NCI-H1105 treated with DMSO at 0.1 percent for 48 hours (cell line): ENCODE measurements at regions not wholly inside any gene's neighbourhood (a gene's known extent, or its start where the extent isn't known, plus 50 kb on each side); places are given as distances from the start of the nearest gene placed in this dataset.
"Not testable (repeated sequence)": the region's sequence is repeated elsewhere in the genome, so short reads cannot be mapped to it uniquely, and the experiment has no call there.

Experiments
- DNase-seq: peaks from one replicate; lab custom pipeline; 2025; lab: John Stamatoyannopoulos, UW

DNA sequence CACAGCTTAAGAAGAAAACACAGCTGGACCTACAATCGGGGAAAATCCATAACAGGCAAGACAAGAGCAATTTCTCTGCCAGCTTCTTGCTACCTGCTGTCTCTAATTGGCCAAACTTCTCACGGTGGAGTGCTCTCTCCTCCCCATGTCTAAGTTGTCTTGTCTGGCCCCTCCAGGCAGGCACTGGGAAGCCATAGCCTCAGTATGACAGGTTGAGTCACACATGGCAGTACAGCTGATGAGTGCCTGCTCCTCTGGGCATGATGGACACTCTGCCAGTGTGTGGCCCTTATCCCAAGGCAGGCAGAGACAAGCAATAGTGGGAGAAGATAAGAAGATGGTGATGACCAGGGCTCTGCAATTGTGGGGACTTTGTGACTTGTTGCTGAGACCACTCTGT is 551.8 kb downstream of the DIPK2A start:
- no peak for DNase-seq

DNA sequence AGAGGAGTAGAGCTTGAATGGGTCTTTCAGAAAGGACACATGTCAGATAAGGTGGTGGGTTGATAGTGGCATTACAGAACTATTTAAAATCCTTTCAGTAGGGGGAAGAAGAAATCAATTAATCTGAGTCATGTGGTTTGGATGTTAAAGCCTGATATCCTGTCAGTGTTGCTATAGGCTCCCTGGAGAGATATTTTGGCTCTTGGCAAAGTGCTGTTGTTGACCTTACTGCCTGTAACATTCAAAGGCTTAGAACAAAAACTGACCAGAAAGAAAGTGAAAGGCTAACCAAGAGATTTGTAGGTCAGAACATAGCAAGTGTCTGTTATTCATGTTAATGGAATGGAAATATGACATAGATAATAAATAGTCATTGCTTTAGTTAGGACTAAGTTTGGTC is 552.9 kb downstream of the DIPK2A start:
- DNase-seq, result no peak

DNA sequence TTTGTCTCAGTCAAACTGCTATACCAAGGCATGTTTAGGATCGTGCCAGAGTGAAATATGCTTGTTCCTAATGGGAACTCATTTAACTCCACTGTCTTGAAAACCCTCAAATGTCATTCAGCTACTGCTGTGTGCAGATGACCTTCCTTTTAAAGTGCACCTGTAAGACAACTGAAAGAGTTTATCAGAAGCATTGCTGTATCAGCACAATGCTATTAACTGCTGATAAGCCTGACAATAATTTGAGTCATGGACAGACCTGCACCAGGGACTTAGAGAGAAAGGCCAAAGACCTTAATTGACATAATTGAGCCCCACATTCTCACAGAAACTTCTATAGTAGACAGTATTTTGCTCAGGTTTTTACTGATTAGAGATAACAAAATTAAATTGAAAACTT is 557.9 kb downstream of the DIPK2A start:
- no peak for DNase-seq

DNA sequence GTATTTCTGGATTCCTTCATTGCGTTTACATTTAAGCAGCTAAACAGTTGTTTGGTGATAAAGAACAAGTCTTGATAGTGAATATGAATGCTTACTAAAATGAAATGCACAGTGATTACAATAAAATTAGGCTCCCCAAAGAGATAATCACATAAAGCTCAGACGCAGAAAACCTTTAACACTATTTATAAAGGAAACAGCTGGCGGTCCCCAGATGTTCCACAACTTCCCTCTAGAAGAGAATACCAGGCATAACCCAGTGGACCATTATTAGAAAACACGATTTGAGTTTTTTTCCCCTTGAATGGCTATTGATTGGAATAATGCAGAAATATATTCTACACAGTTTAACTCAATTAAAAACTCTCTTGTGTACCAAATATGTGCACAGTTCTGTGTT is 573.2 kb downstream of the DIPK2A start:
- DNase-seq, result no peak

DNA sequence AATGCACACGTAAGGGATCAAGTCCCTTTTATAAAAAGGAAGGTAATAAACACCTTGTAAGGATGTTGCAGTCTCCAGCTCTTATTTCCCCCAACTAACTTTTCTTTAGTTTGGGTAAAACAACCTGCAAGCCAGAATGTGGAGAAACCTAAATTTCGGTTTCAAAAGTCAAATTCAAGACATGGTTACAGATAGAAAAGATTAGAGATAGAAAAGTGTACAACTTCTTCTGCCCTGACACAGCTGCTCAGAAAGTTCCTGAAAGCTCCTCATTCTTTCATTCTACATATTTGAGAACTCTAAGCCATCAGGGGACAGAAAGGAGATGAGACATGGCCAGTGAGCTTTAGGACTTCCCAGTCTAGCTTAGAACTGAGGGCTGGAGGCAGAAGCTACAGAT is 574.9 kb downstream of the DIPK2A start:
- DNase-seq, result no peak

DNA sequence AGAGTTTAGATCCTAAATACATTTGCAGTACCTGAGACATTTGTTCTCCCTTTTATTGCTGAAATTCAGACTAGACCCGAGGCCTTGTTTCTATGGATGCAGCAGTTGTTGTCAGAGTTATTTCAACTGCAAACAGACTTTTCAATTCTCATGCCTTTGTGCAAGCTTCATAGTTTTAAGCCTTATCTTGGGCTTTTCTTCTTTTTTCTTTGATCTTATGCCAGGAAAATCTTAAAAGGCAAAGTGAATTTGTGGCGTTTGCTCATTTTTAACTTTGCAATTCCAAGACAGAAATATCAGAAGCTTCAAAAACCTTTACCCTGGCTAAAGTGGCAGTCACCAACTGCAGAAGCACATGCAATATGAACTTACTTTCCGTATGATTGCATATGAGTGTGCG is 576.7 kb downstream of the DIPK2A start:
- no peak for DNase-seq

DNA sequence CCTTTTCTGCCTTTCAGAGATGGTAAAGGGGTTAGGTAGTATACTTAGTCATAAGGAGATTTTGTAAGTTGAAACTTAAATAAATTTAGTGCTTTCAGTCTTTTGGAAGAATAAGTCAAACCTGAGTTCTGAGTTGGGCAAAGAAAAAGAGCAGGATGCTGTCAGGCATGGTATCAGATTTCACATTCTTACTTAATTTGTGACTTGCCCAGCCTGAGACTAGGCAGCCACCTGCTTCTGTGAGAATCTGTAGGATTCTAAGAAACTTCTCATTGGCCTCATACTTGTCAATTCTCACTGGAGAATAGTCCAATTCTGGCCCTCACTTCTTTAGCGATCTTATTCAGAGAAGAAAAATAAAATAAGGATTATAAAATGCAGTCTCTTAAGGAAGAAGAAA is 577.5 kb downstream of the DIPK2A start:
- peak; percentile 36 for DNase-seq

DNA sequence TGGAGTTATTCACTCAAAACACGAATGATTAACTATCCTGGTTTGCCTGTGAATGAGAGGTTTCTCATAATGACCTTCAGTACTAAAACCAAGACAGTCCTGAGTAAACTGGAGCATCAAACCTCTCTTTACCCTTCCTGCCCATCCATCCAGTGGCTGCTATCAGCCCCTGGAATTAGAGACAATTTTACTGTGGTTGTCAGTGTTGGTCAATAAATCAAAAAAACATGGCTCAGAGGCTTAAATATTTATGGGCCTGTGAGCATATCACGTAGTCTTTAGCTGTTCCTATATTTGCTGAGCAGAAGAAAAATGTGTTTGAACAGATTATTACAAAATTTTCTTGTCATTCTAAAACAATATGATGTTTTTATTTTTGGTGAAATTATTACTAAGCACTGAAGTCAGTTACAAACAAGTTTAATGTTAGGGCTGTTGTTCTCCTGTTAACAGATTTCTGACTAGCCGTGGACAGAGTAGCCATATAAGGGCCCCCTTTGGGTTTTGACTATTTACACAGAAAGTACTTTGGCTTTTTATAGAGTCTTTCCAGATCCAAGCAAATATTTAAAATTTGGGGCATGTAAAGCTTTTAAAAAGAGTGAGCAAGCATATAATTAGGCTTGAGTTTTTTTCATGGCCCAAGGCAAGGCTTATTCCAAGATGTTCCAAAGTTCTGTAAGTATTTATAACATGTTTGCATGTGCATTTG is 580.9 kb downstream of the DIPK2A start:
- no peak for DNase-seq

DNA sequence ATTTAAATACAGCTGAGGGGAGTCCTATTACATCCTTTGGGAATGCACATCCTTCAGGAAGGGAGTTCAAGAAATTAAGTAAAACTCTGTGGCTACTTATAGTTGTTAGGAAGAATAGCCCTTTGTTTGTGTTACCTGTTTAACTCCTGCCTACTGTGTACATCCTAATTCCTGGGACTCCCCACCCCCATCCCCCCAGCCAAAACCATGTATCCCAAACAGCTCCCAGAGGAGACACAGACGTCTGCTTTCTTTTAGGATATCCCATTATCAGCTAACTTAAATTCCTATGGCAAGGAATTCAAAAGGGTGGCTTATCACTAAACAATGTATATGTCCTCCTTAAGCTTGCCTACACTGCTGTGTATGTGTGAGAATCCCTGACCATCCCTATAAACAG is 581.7 kb downstream of the DIPK2A start:
- DNase-seq, result no peak

DNA sequence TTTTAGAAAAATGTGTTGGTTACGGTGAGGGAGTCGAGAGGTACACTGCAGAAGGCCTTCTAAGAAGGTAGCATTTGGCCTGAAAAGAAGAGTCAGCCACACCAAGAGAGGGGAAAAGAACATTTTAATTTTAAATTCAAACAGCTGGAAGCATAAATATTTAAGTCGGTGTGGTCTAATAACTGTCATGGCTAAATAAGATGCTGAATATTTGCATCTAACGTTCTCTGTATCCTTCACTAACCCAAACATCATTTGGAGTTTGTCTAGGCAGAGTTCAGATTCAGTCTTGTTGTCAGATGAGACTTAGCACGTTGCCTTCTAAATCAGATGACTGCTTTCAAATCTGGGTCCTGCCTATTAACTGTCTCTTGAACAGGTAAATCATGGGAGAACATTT is 583.3 kb downstream of the DIPK2A start:
- no peak for DNase-seq

DNA sequence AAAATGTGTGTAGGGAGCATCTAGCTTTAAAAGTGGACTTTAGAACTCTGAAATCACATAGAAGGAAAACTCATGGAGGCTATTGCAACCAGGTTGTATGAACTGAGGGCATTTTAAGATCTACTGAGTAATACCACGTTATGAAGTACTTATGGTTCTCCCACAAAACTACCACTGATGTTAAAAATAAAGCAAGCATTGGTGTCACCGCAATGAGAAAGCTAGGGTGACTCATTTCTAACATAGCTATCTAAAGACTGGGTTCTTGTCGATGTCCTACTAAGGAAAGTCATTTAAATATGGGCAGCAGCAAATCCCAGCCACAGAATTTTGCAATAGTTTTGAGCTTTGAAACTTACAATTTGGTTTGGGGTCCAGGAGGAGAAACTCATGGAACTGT is 584.8 kb downstream of the DIPK2A start:
- no peak for DNase-seq

DNA sequence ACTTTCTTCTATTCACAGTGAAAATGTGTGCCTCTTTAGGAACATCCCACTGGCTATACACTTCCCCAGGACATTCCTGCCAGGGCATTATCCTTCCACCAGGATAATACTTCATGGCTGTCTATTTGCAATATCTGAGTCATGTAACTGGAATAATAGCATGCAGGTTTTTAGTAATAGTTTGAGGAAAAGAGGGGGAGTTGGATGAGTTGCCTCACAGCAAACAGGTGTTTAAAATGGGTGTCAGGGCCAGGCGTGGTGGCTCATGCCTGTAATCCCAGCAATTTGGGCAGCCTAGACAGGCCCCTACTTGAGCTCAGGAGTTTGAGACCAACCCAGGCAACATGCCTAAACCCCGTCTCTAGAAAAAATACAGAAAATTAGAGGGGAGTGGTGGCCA is 585.9 kb downstream of the DIPK2A start:
- no peak for DNase-seq

DNA sequence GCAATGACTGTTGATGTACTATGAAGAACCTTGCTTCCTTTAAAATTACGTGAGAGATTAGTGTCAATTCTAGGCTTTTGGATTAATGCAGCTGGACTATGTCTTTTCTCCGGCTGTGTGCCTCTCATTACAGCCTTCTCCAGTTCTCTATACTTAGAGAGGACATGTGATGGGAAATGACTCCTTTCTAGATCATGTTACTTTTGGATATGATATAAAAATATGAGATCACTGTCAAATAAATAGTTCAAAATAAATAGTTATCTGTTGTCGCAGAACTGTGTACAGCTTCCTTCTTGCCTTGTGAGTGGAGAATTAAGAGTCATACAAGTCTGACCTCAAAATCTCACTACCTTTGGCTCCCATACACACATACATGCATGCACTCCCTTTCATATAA is 592.4 kb downstream of the DIPK2A start:
- DNase-seq, result no peak

DNA sequence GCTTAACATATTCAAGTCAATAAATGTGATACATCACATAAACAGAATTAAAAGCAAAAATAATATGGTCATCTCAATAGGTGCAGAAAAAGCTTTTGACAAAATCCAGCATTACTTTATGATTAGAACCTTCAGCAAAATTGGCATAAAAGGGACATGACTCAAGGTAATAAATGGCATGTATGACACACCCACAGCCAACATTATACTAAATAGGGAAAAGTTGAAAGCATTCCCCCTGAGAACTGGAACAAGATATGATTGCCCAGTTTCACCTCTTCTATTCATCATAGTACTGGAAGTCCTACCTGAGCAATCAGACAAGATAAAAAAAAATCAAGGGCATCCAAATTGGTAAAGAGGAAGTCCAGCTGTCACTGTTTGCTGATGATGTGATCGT is 594.7 kb downstream of the DIPK2A start:
- DNase-seq, result no peak

DNA sequence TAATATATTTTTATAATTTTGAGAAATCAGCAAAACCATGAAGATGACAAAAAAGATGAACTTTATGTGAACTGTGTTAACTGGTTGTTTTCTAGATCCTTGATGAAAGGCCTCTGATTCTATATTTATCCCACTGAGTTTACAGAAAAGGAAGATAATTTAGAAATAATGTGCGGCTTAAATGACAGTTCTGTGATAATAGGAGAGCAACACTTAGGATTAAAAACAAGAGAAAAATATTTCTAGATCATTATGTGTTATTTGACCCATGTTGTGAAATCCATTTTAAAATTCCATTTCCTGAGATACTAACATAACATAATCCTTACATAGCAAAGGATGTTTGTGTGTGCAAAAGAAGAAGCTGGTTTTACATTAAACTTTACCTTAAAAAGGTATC is 598.0 kb downstream of the DIPK2A start:
- no peak for DNase-seq

DNA sequence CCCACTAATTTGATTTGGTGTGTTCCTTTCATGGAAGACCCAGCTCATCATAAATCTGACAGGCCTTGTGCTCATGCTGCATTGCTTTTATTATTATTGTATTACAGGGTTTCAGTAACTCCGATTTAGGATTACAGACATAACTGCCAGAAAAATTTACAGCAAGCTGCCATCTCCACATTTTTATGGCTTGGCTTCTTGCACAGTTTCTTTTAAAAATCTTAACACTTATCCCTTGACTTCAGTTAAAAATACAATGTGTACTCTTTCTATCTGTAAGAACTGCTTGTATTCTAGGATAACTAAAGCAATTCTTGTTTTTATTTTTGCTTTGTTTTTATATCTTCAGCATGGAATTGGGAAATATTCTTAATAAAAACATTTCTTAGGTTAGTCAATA is 612.2 kb downstream of the DIPK2A start:
- DNase-seq, result no peak

DNA sequence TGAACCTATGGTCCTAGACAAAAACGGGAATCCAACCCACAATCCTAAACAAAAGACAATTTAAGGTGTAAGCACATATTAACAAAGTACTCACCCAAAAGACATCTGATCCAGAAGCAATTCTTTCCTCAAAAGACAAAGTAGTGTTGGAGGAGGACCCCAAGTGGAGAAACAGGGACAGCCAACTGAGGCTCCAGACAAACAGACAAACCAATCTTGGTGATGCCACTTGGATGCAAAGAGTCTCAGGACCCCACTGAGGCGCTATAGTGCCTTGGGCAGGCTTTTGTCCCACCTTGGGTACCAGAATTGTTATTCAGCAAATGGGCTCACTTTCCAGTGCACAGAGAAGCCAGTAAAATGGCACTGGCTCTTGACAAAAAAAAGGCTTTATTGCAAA is 613.8 kb downstream of the DIPK2A start:
- no peak for DNase-seq

DNA sequence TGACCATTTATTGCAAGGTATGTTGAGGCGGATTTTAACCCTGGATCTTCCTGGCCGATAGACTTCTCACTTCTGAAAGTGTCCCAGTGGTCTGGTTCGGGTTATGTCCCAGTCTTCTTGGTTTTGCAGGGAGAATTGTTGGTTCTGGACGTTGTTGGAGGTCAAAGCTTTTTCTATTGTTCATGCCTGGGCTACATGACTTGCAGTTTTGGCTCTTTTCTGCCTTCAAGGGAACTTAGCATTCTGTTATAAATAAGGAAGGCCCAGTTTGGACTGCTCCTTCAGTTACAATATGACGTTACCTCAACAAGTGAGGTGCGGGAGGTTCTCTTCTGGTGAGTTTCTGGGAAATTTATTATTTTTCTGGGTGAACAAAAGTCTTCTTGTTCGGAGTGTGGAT is 614.3 kb downstream of the DIPK2A start:
- DNase-seq, result no peak

DNA sequence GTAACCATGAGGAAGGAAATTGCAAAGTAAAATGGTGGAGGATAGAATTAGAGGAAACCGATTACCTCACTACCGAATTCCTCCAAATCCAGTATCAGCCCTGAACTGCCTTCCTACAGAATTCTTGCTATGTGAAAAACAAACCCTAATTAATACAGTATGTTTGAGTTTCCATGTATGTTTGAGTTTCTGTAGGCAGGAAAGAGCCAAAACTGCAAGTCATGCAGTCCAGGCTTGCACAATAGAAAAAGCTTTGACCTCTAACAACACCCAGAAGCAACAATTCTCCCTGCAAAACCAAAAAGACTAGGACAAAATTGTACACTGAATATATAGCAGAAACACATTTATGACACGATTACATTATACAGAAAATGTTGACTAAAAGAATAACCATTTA is 614.8 kb downstream of the DIPK2A start:
- DNase-seq, result no peak

DNA sequence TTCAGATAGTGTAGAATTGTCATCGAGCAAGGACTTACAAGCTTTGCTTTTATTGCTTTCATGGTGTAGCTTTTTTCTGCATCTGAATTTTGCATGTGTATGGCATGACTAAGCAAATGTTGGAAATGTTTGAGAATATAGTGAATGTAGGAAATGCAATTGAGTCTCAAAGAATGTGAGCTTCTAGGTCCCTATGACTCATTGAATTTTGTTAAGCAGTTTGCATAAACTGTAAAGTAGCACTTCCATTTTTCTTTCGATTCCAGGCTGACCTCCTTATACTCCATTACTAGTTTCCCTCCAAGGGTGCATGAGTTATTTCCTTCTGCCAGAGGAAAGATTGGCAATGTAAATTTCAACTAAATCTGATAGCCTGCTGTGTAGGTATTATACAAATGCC is 619.2 kb downstream of the DIPK2A start:
- no peak for DNase-seq

DNA sequence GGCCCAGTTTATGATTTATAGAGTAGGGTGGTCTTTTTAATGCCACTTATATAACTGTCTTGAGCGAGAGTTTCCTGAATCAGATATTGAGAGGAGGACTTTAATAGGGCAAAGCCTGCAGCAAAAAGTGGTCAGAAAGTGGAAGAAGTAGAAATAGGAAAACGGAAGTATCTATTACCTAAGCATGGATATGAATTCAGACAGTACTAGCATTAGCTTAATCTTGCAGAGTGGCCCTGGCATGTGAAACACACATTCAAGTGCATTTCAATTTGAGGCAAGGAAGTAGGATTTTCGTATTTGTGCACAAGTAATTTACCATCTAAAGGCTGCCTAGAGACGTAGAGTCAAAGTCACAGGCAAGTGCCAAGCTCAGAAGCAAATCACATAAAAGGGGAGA is 622.3 kb downstream of the DIPK2A start:
- no peak for DNase-seq

DNA sequence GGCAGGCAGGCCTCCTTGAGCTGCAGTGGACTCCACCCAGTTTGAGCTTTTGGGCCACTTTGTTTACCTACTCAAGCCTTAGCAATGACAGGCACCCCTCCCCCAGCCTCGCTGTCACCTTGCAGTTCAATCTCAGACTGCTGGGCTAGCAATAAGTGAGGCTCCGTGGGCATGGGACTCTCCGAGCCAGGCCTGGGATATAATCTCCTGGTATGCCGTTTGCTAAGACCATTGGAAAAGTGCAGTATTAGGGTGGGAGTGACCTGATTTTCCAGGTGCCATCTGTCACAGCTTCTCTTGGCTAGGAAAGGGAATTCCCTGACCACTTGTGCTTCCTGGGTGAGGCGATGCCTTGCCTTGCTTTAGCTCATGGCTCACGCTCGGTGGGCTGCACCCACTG is 648.6 kb downstream of the DIPK2A start:
- not testable (repeated sequence) for DNase-seq

DNA sequence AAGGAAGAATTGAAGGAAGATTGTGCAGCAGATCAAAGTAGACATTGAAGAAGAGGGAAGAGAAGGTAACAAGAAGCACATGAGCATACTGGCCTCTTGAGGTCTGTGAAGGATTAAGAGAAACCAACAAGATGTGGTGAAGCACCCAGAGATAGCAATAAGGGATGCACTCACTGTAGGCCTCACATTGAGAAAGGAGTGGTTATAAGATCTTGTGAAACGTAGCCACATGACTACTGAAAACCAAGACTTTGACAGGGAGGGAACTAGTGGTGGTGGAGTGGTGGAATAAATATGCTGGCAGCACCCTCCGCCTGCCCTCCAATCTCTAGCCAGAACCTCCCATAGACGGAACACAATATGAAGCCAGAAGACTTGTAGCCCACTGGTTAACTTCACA is 651.2 kb downstream of the DIPK2A start:
- no peak for DNase-seq

DNA sequence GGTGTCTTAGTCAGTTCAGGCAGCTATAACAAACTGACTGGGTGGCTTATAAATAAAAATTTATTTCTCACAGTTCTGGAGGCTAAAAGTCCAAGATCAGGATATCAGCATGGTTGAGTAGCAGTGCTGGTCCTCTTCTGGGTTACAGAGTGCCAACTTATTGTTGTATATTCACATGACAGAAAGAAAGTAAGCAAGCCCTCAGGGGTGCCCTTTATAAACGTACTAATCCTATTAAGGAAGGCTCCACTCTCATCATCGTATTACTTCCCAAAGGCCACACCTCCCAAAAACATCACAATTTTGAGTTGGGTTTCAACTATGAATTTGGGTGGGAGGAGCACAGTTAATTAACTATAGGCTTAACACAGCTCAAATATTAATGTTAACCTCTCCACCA is 653.0 kb downstream of the DIPK2A start:
- no peak for DNase-seq

DNA sequence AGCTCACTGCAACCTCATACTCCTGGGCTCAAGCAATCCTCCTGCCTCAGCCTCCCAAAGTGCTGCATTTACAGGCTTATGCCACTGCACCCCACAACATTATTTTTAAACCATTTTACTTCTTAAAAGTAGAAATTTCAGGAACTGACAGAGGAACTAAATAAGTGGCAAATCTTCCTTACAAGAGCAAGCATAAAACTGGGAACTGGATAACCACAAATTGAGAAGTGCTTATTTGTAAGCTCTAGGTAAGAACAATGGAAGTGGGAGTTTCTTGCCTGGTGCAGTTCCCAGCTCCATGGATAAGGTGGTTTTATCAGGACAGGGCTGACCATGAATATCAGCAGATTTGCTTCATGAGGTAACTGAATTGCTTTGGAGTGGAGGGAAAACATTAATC is 655.2 kb downstream of the DIPK2A start:
- DNase-seq, result no peak
